ENCODE measurements at regions not wholly inside any gene's neighbourhood (a gene's known extent, or its start where the extent isn't known, plus 50 kb on each side); places are given as distances from the start of the nearest gene placed in this dataset.

GRCh38 chrX:480861-481417 lies 94.2 kb upstream of the PPP2R3B start:
- CTCF ChIA-PET: no interaction called here
- POLR2A ChIA-PET: no interaction called here
- no peak for DNase-seq (ENCODE audit: extremely low spot score)
- TF ChIP-seq PKNOX1 (IDR thresholded peaks at IDR 0.05): no peak

- ChIA-PET POLR2A (no interaction called here), CTCF (no interaction called here)
- no peak for TF ChIP-seq HDGF (IDR thresholded peaks at IDR 0.05; ENCODE audit: borderline replicate concordance)
- no peak for TF ChIP-seq FOXM1 (IDR thresholded peaks at IDR 0.05; ENCODE audit: borderline replicate concordance)
- TF ChIP-seq ARNT (IDR thresholded peaks at IDR 0.05): no peak
- TF ChIP-seq ZNF384 (IDR thresholded peaks at IDR 0.05): no peak
- no peak for DNase-seq (ENCODE audit: extremely low spot score)
Observed at GRCh38 chrX:482192-482701, 95.5 kb upstream of the PPP2R3B start.

- DNase-seq (ENCODE audit: extremely low spot score): peak; percentile 34
- ChIA-PET CTCF (no interaction called here), POLR2A (no interaction called here)
- TF ChIP-seq PKNOX1 (IDR thresholded peaks at IDR 0.05) (peak; percentile 66), ARNT (IDR thresholded peaks at IDR 0.05) (peak; percentile 97), SP1 (IDR thresholded peaks at IDR 0.05) (no peak)
Observed at GRCh38 chrX:482702-483203, 96.0 kb upstream of the PPP2R3B start.

GRCh38 chrX:485368-485767 lies 98.7 kb upstream of the PPP2R3B start:
- TF ChIP-seq ELF4 (IDR thresholded peaks at IDR 0.05) (no peak), TARDBP (IDR thresholded peaks at IDR 0.05) (no peak), FOXM1 (IDR thresholded peaks at IDR 0.05; ENCODE audit: borderline replicate concordance) (no peak), PKNOX1 (IDR thresholded peaks at IDR 0.05) (no peak), CTBP1 (IDR thresholded peaks at IDR 0.05; ENCODE audit: borderline replicate concordance) (no peak), FOXA1 (IDR thresholded peaks at IDR 0.05) (no peak), ARNT (IDR thresholded peaks at IDR 0.05) (no peak), HDGF (IDR thresholded peaks at IDR 0.05; ENCODE audit: borderline replicate concordance) (no peak), LEF1 (IDR thresholded peaks at IDR 0.05; ENCODE audit: borderline replicate concordance) (no peak), ZNF384 (IDR thresholded peaks at IDR 0.05) (no peak), BHLHE40 (IDR thresholded peaks at IDR 0.05; ENCODE audit: borderline replicate concordance) (no peak), SUZ12 (IDR thresholded peaks at IDR 0.05) (no peak), NFRKB (IDR thresholded peaks at IDR 0.05) (no peak), FOXK2 (IDR thresholded peaks at IDR 0.05) (no peak), SP1 (IDR thresholded peaks at IDR 0.05) (no peak), L3MBTL2 (conservative IDR thresholded peaks at IDR 0.05) (no peak)
- POLR2A ChIA-PET: no interaction called here
- CTCF ChIA-PET: no interaction called here
- no peak for DNase-seq (ENCODE audit: extremely low spot score)

- CTCF ChIA-PET: no interaction called here
- DNase-seq (ENCODE audit: extremely low spot score): no peak
- POLR2A ChIA-PET: no interaction called here
- TF ChIP-seq PKNOX1 (IDR thresholded peaks at IDR 0.05) (no peak), ELF4 (IDR thresholded peaks at IDR 0.05) (no peak), HDGF (IDR thresholded peaks at IDR 0.05; ENCODE audit: borderline replicate concordance) (no peak), TARDBP (IDR thresholded peaks at IDR 0.05) (no peak), SUZ12 (IDR thresholded peaks at IDR 0.05) (no peak), FOXM1 (IDR thresholded peaks at IDR 0.05; ENCODE audit: borderline replicate concordance) (no peak), FOXK2 (IDR thresholded peaks at IDR 0.05) (no peak), LEF1 (IDR thresholded peaks at IDR 0.05; ENCODE audit: borderline replicate concordance) (no peak), L3MBTL2 (conservative IDR thresholded peaks at IDR 0.05) (no peak), SP1 (IDR thresholded peaks at IDR 0.05) (no peak), CTBP1 (IDR thresholded peaks at IDR 0.05; ENCODE audit: borderline replicate concordance) (no peak), ARNT (IDR thresholded peaks at IDR 0.05) (no peak), NFRKB (IDR thresholded peaks at IDR 0.05) (no peak), ZNF384 (IDR thresholded peaks at IDR 0.05) (no peak), FOXA1 (IDR thresholded peaks at IDR 0.05) (no peak), BHLHE40 (IDR thresholded peaks at IDR 0.05; ENCODE audit: borderline replicate concordance) (no peak)
Observed at GRCh38 chrX:486325-486724, 99.6 kb upstream of the PPP2R3B start.

GRCh38 chrX:487836-488235 lies 101.1 kb upstream of the PPP2R3B start:
- POLR2A ChIA-PET: no interaction called here
- TF ChIP-seq LEF1 (IDR thresholded peaks at IDR 0.05; ENCODE audit: borderline replicate concordance) (no peak), SP1 (IDR thresholded peaks at IDR 0.05) (no peak)
- CTCF ChIA-PET: no interaction called here
- no peak for DNase-seq (ENCODE audit: extremely low spot score)

GRCh38 chrX:489820-490219 lies 103.1 kb upstream of the PPP2R3B start:
- POLR2A ChIA-PET: no interaction called here

More at GRCh38 chrX:489820-490219, 103.1 kb upstream of the PPP2R3B start:
- CTCF ChIA-PET: no interaction called here
- TF ChIP-seq TARDBP (IDR thresholded peaks at IDR 0.05) (no peak), ELF4 (IDR thresholded peaks at IDR 0.05) (no peak), PKNOX1 (IDR thresholded peaks at IDR 0.05) (no peak), ARNT (IDR thresholded peaks at IDR 0.05) (no peak), FOXM1 (IDR thresholded peaks at IDR 0.05; ENCODE audit: borderline replicate concordance) (no peak), LEF1 (IDR thresholded peaks at IDR 0.05; ENCODE audit: borderline replicate concordance) (no peak), FOXK2 (IDR thresholded peaks at IDR 0.05) (no peak), SP1 (IDR thresholded peaks at IDR 0.05) (no peak), CTBP1 (IDR thresholded peaks at IDR 0.05; ENCODE audit: borderline replicate concordance) (no peak), L3MBTL2 (conservative IDR thresholded peaks at IDR 0.05) (no peak)
- DNase-seq (ENCODE audit: extremely low spot score): no peak

Measured in HEK293T (cell line).